ENCODE measurements at regions not wholly inside any gene's neighbourhood (a gene's known extent, or its start where the extent isn't known, plus 50 kb on each side); places are given as distances from the start of the nearest gene placed in this dataset.

- TF ChIP-seq EP300 (IDR thresholded peaks at IDR 0.05) = no peak
- no peak for TF ChIP-seq CTCF (IDR thresholded peaks at IDR 0.05)
- no peak for TF ChIP-seq POLR2AphosphoS5 (IDR thresholded peaks at IDR 0.05)
Measured at GRCh38 chr1:82689217-82689616, 888.5 kb downstream of the ADGRL2 start.

All from stomach (tissue), 4 donors.